Heart right ventricle (tissue), 16 donors: ENCODE measurements at regions not wholly inside any gene's neighbourhood (a gene's known extent, or its start where the extent isn't known, plus 50 kb on each side); places are given as distances from the start of the nearest gene placed in this dataset.
"Not testable (repeated sequence)": the region's sequence is repeated elsewhere in the genome, so short reads cannot be mapped to it uniquely, and the experiment has no call there.

ENCODE experiments used
- ATAC-seq, 8 donors: fragments of 200-7000 bp; cut with Tn5 transposase; one replicate each; pipeline ENCODE4 v1.9.1; 2020; ENCODE audit warnings: mild to moderate bottlenecking in 8 of 8, moderate library complexity in 8 of 8, moderate number of reproducible peaks in 1 of 8
- DNase-seq, 2 donors: peaks; one replicate each; pipeline ENCODE4 v3.0.0-alpha.2; 2020
- H3K27ac ChIP-seq, 10 donors: fragments of 200-600 bp; sonication (generic) in 2 of 10; one replicate each; pipeline versions ENCODE4 v1.5.0 to v1.8.0; 2020 to 2022; ENCODE audit warnings: mild to moderate bottlenecking in 3 of 10
- H3K27me3 ChIP-seq, 7 donors: fragments of 200-600 bp; one replicate each; pipeline ENCODE4 v1.8.0; 2021 to 2022; ENCODE audit warnings: mild to moderate bottlenecking in 2 of 7
- H3K36me3 ChIP-seq, 9 donors: fragments of 200-600 bp; sonication (generic) in 1 of 9; one replicate each; pipeline versions ENCODE4 v1.5.0 to v1.8.0; 2020 to 2022; ENCODE audit warnings: mild to moderate bottlenecking in 2 of 9
- H3K4me1 ChIP-seq, 9 donors: fragments of 200-600 bp; sonication (generic) in 1 of 9; one replicate each; pipeline versions ENCODE4 v1.5.0 to v1.8.0; 2020 to 2022; ENCODE audit warnings: mild to moderate bottlenecking in 4 of 9
- H3K4me3 ChIP-seq, 10 donors: fragments of 200-600 bp; sonication (generic) in 2 of 10; one replicate each; pipeline versions ENCODE4 v1.5.0 to v1.8.0; 2020 to 2022; ENCODE audit warnings: mild to moderate bottlenecking in 7 of 10, moderate library complexity in 2 of 10
- H3K9me3 ChIP-seq, 11 donors: fragments of 200-600 bp in 10 of 11; sonication (generic) in 2 of 11; one replicate each; pipeline versions ENCODE4 v1.5.0 to v1.8.0; 2013 to 2022; ENCODE audit warnings: mild to moderate bottlenecking in 2 of 11, control low read depth in 1 of 11, moderate library complexity in 1 of 11
- WGBS, 2 donors: extraction: QIAGEN DNeasy Blood & Tissue Kit; methylation state at CpG; one replicate each; pipeline ENCODE4 v1.1.7; 2013; ENCODE audit warnings: inconsistent platforms in 1 of 2; 5-methylcytosine and 5-hydroxymethylcytosine counted together
- intact Hi-C, 10 donors: fragments of 100-400 bp; cut with DNase I; formaldehyde crosslinking; loops; one replicate each; pipeline versions ENCODE4 v1.11.1 to v1.14.2; 2022
- TF ChIP-seq, protein P1 (sequence below), 9 donors: fragments of 200-600 bp; sonication (generic) in 2 of 9; IDR thresholded peaks; one replicate each; pipeline versions ENCODE4 v1.5.0 to v1.8.0; 2021 to 2022; ENCODE audit warnings: antibody characterized with exemption in 9 of 9, mild to moderate bottlenecking in 5 of 9, moderate library complexity in 1 of 9
- donor health status: Arrhythmogenic right ventricular cardiomyopathy.
- donor health status: ischemic (EF 13 %, LVEDD 7.1; RV severe dilation, severe dysfunction).
- donor health status: healthy with polysubstance abuse.
- donor health status: DM: no; HTN: yes; CAD: no.
- donor health status: DM: no; HTN: no; CAD: no.
- donor health status: ischemic (EF 25% LVEDD 6.9; RV normal size, moderate dysfunction).
- donor health status: ischemic (EF 25% LVEDD 5.7; RV mildly dilated, moderate dysfunction).
- donor health status: healthy.
- donor health status: DM: yes; HTN: yes; CAD: no.
- donor health status: Ischemic cardiomyopathy.
- donor health status: ischemic (EF 35%, LVEDD 5.7; RV mildly dilated, moderate dysfunction).
- donor health status: nonischemic (EF 11% LVEDD 7.7; RV severe dilation, severe dysfunction).
- donor health status: DM: yes; HTN: yes; CAD: no.
- donor health status: PGD.
- donor health status: ischemic (EF 29% LVEDD 5.4; RV normal size, mild dysfunction).
- donor health status: nonischemic (EF 23%, LVEDD 6.1; RV moderate dilation, normal function).

DNA sequence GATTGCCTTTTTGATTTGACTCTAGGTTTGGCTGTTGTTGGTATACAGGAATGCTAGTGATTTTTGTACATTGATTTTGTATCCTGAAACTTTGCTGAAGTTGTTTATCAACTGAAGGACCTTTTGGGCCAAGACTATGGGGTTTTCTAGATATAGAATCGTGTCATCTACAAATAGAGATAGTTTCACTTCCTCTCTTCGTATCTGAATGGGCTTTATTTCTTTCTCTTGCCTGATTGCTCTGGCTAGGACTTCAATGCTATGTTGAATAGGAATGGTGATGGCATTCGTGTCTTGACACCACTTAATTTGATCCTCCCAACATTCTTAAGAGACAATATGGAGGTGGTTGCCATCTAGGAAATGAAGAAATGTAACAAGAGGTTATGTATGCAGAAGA is 388.1 kb upstream of the API5 start:
- H3K27me3 ChIP-seq: no peaks in the 10 kb centered on the region
- WGBS, 2 donors: 61% methylated on average over 3 of the region's 3 CpGs
- H3K27ac ChIP-seq: no peak overlapping the region
- no peaks in the 10 kb centered on the region for H3K4me1 ChIP-seq
- DNase-seq: no peak
- H3K4me3 ChIP-seq: no peak overlapping the region
- H3K9me3 ChIP-seq: peaks cover 0 to 13% (median 0%) of the 10 kb centered on the region in 11 donors
- H3K36me3 ChIP-seq: no peaks in the 10 kb centered on the region
- no peak for ATAC-seq
- intact Hi-C loops: no loop called here
- TF ChIP-seq, protein P1, sequence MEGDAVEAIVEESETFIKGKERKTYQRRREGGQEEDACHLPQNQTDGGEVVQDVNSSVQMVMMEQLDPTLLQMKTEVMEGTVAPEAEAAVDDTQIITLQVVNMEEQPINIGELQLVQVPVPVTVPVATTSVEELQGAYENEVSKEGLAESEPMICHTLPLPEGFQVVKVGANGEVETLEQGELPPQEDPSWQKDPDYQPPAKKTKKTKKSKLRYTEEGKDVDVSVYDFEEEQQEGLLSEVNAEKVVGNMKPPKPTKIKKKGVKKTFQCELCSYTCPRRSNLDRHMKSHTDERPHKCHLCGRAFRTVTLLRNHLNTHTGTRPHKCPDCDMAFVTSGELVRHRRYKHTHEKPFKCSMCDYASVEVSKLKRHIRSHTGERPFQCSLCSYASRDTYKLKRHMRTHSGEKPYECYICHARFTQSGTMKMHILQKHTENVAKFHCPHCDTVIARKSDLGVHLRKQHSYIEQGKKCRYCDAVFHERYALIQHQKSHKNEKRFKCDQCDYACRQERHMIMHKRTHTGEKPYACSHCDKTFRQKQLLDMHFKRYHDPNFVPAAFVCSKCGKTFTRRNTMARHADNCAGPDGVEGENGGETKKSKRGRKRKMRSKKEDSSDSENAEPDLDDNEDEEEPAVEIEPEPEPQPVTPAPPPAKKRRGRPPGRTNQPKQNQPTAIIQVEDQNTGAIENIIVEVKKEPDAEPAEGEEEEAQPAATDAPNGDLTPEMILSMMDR (IDR thresholded peaks at IDR 0.05): no peak

DNA sequence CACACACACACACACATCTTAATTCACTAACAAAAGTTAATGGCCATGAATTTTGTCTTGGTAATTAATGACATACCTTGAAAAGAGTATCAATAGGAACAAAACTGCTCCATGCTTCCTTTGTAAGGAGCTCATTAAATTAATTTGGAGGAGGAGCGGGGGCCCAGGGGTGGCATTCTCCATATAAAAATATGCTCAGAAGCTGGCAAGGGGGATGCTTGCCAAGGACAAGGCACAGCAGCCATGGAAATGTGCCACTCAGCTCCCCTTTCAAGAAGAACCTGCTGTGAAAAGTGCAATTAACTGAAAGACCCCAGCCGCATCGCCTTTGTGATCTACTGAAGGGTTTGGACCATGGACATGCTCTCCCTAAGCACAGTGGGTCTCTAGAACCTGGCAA is 385.9 kb upstream of the API5 start:
- no peak for DNase-seq
- TF ChIP-seq, protein P1 (IDR thresholded peaks at IDR 0.05): no peak
- Histone ChIP-seq H3K4me3 (no peak overlapping the region), H3K27me3 (no peaks in the 10 kb centered on the region), H3K9me3 (peaks cover 0 to 14% (median 0%) of the 10 kb centered on the region in 11 donors), H3K36me3 (no peaks in the 10 kb centered on the region), H3K4me1 (peaks cover 0 to 4% (median 0%) of the 10 kb centered on the region in 9 donors), H3K27ac (no peak overlapping the region)
- intact Hi-C loops: no loop called here
- no peak for ATAC-seq
- WGBS, 2 donors: 91 to 96% methylated on average over 3 of the region's 3 CpGs

DNA sequence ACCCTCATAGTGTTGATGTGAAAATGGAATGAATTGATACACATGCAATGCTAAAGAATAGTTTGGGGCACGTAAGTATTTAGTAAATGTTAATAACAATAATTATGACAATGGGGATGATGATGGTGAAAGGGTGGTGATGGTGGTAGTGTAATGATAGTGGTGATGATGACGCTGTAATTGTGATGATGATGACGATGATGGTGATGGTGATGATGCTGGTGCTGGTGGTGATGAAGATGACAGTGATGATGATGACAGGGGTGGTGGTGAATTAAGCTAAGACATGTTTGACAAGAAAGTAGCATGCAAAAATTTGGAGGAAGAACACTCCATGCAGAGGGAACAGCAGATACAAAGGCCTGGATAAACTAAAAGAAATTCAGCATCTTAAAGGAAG is 364.4 kb upstream of the API5 start:
- intact Hi-C loops: no loop called here
- Histone ChIP-seq H3K36me3 (no peaks in the 10 kb centered on the region), H3K27ac (no peak overlapping the region), H3K9me3 (peaks cover 0 to 8% (median 0%) of the 10 kb centered on the region in 11 donors), H3K4me3 (no peak overlapping the region), H3K27me3 (no peaks in the 10 kb centered on the region), H3K4me1 (no peaks in the 10 kb centered on the region)
- DNase-seq (no peak), ATAC-seq (no peak)
- TF ChIP-seq, protein P1 (IDR thresholded peaks at IDR 0.05): no peak
- WGBS, 2 donors: 74 to 92% methylated on average over 3 of the region's 3 CpGs

DNA sequence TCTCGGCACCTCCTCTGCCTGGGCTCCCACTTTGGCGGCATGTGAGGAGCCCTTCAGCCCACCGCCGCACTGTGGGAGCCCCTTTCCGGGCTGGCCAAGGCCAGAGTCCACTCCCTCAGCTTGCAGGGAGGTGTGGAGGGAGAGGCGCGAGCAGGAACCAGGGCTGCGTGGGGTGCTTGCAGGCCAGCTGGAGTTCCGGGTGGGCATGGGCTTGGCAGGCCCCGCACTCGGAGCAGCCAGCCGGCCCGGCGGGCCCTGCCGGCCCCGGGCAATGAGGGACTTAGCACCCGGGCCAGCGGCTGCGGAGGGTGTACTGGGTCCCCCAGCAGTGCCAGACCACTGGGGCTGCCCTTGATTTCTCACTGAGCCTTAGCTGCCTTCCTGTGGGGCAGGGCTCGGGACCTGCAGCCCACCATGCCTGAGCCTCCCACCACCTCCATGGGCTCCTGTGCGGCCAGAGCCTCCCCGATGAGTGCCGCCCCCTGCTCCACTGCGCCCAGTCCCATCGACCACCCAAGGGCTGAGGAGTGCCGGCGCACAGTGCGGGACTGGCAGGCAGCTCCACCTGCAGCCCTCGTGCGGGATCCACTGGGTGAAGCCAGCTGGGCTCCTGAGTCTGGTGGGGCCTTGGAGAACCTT is 361.9 kb upstream of the API5 start:
- H3K4me1 ChIP-seq, H3K4me3 ChIP-seq, ATAC-seq, H3K27me3 ChIP-seq, DNase-seq, H3K27ac ChIP-seq, H3K9me3 ChIP-seq, intact Hi-C loops, H3K36me3 ChIP-seq: not testable (repeated sequence)
- WGBS, 2 donors: 91 to 92% methylated on average over 23 to 30 of the region's 30 CpGs

DNA sequence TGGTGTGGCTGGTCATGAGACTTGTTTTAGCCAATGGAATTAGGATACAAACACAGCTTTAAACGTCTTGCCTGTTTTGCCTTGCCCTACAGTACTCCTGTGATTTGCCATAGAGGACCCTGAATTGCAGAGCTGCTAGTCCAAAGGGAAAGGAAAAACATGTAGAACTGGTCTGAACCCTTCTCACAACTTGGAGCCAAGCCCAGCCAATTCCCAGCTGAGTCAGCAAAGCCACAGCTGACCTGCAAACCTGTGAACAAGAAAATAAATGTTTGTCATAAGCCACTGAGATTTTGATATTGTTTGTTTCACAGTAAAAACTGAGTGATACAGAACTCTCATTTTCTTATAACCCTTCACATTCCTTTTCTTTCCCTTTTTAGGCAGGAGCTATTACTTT is 360.5 kb upstream of the API5 start:
- Histone ChIP-seq H3K36me3 (no peaks in the 10 kb centered on the region), H3K27me3 (no peaks in the 10 kb centered on the region), H3K9me3 (peaks cover 0 to 8% (median 0%) of the 10 kb centered on the region in 11 donors), H3K4me1 (no peaks in the 10 kb centered on the region), H3K27ac (no peak overlapping the region), H3K4me3 (no peak overlapping the region)
- WGBS, 2 donors: 70 to 84% methylated on average over 1 of the region's 1 CpG
- TF ChIP-seq, protein P1 (IDR thresholded peaks at IDR 0.05): no peak
- intact Hi-C loops: no loop called here
- no peak for DNase-seq
- no peak for ATAC-seq
